DMS114 treated with DMSO at 0.1 percent for 48 hours (cell line): ENCODE measurements at regions not wholly inside any gene's neighbourhood (a gene's known extent, or its start where the extent isn't known, plus 50 kb on each side); places are given as distances from the start of the nearest gene placed in this dataset.
A peak's percentile ranks its signal among the peaks of the same experiment; 100 is the strongest.
"Not testable (repeated sequence)": the region's sequence is repeated elsewhere in the genome, so short reads cannot be mapped to it uniquely, and the experiment has no call there.

Experiments used
- DNase-seq: peaks from one replicate; lab custom pipeline; 2025; ENCODE audit not compliant: unreplicated experiment; lab: John Stamatoyannopoulos, UW

- no peak for DNase-seq
These were observed 877.3 kb upstream of the INTU start for GRCh38 chr4:126755506-126755905.

- no peak for DNase-seq
These were observed 876.5 kb upstream of the INTU start for GRCh38 chr4:126756050-126756829.

- DNase-seq: no peak
These were observed 875.5 kb upstream of the INTU start for GRCh38 chr4:126757219-126757618.

GRCh38 chr4:126758493-126758892, 874.3 kb upstream of the INTU start:
- DNase-seq: no peak

GRCh38 chr4:126761947-126762662, 870.7 kb upstream of the INTU start:
- no peak for DNase-seq

GRCh38 chr4:126762663-126763247, 870.0 kb upstream of the INTU start:
- no peak for DNase-seq

- DNase-seq: no peak
These were observed 866.5 kb upstream of the INTU start for GRCh38 chr4:126766241-126766640.

GRCh38 chr4:126768338-126768737, 864.4 kb upstream of the INTU start:
- no peak for DNase-seq

GRCh38 chr4:126770811-126771553, 861.8 kb upstream of the INTU start:
- DNase-seq: not testable (repeated sequence)

GRCh38 chr4:126771618-126772017, 861.1 kb upstream of the INTU start:
- not testable (repeated sequence) for DNase-seq

- no peak for DNase-seq
These were observed 860.1 kb upstream of the INTU start for GRCh38 chr4:126772662-126773061.

- no peak for DNase-seq
These were observed 857.2 kb upstream of the INTU start for GRCh38 chr4:126775485-126776106.

GRCh38 chr4:126776361-126776760, 856.4 kb upstream of the INTU start:
- no peak for DNase-seq

GRCh38 chr4:126777649-126778048, 855.1 kb upstream of the INTU start:
- DNase-seq: no peak

- no peak for DNase-seq
These were observed 854.4 kb upstream of the INTU start for GRCh38 chr4:126778348-126778747.

- DNase-seq: no peak
These were observed 853.8 kb upstream of the INTU start for GRCh38 chr4:126779001-126779400.

- DNase-seq: peak; percentile 5
These were observed 853.2 kb upstream of the INTU start for GRCh38 chr4:126779436-126780166.

- DNase-seq: no peak
These were observed 849.6 kb upstream of the INTU start for GRCh38 chr4:126783191-126783590.

GRCh38 chr4:126784966-126785580, 847.7 kb upstream of the INTU start:
- no peak for DNase-seq

GRCh38 chr4:126790633-126791032, 842.1 kb upstream of the INTU start:
- DNase-seq: no peak
